Gastroesophageal sphincter (tissue), 4 donors: ENCODE measurements at regions not wholly inside any gene's neighbourhood (a gene's known extent, or its start where the extent isn't known, plus 50 kb on each side); places are given as distances from the start of the nearest gene placed in this dataset.

ENCODE experiments used
- ATAC-seq: fragments of 150-250 bp; one replicate; pipeline ENCODE4 v1.9.1; 2016; ENCODE audit warnings: mild to moderate bottlenecking, moderate library complexity
- H3K27ac ChIP-seq, 4 donors: fragments of 200-600 bp; sonication (generic) in 3 of 4; 1 replicate in 3 of 4; 2 replicates in 1 of 4; pipeline ENCODE4 v1.5.1; 2016 to 2019
- H3K27me3 ChIP-seq: fragments of 200-600 bp; sonication (generic); one replicate; pipeline ENCODE4 v1.5.1; 2019
- H3K36me3 ChIP-seq, 2 donors: fragments of 200-600 bp; sonication (generic); one replicate each; pipeline ENCODE4 v1.5.1; 2019; ENCODE audit warnings: control low read depth in 1 of 2
- H3K4me1 ChIP-seq, 3 donors: fragments of 200-600 bp; sonication (generic); 1 replicate in 2 of 3; 2 replicates in 1 of 3; pipeline ENCODE4 v1.5.1; 2016 to 2019; ENCODE audit warnings: control low read depth in 2 of 3
- H3K4me3 ChIP-seq, 2 donors: fragments of 200-600 bp; sonication (generic); one replicate each; pipeline ENCODE4 v1.5.1; 2019; ENCODE audit warnings: mild to moderate bottlenecking in 1 of 2, moderate library complexity in 1 of 2
- H3K9me3 ChIP-seq, 3 donors: fragments of 200-600 bp; sonication (generic); one replicate each; pipeline ENCODE4 v1.5.1; 2017 to 2019; ENCODE audit warnings: control low read depth in 2 of 3
- CTCF ChIP-seq, 4 experiments: fragments of 200-600 bp in 2 of 4; fragments of 450-650 bp in 2 of 4; sonication (generic) in 1 of 4; IDR thresholded peaks; one replicate each; pipeline ENCODE4 v1.5.1; 2017 to 2019; ENCODE audit warnings: antibody characterized with exemption in 4 of 4, mild to moderate bottlenecking in 2 of 4, moderate library complexity in 2 of 4
- EP300 ChIP-seq: sonication (generic); formaldehyde crosslinking; IDR thresholded peaks from one replicate; pipeline ENCODE4 v1.6.1; 2017; ENCODE audit warnings: antibody characterized with exemption, mild to moderate bottlenecking
- POLR2A ChIP-seq, 2 donors: fragments of 450-650 bp; IDR thresholded peaks; one replicate each; pipeline ENCODE4 v1.6.1; 2017; ENCODE audit warnings: antibody characterized with exemption in 2 of 2, mild to moderate bottlenecking in 2 of 2, moderate library complexity in 1 of 2
- POLR2AphosphoS5 ChIP-seq: sonication (generic); formaldehyde crosslinking; IDR thresholded peaks from one replicate; pipeline ENCODE4 v1.6.1; 2017; ENCODE audit warnings: antibody characterized with exemption
- WGBS, 2 donors: methylation state at CpG; one replicate each; pipeline ENCODE4 v1.1.5; 2018; ENCODE audit warnings: low coverage in 1 of 2; 5-methylcytosine and 5-hydroxymethylcytosine counted together

- TF ChIP-seq EP300 = no peak
- TF ChIP-seq POLR2A (IDR thresholded peaks at IDR 0.05) = no peak
- no peak for TF ChIP-seq CTCF (IDR thresholded peaks at IDR 0.05)
- TF ChIP-seq POLR2AphosphoS5 = no peak
- H3K4me1 ChIP-seq = no peaks in the 10 kb centered on the region
- H3K36me3 ChIP-seq = no peaks in the 10 kb centered on the region
- H3K9me3 ChIP-seq = no peaks in the 10 kb centered on the region
- no peak overlapping the region for H3K4me3 ChIP-seq
- no peaks in the 10 kb centered on the region for H3K27me3 ChIP-seq
- WGBS, 2 donors = 19 to 24% methylated on average over 2 of the region's 2 CpGs
- no peak overlapping the region for H3K27ac ChIP-seq
- no peak for ATAC-seq
These were observed 503.0 kb upstream of the BOD1L1 start for GRCh38 chr4:14130551-14130950.

GRCh38 chr4:14131335-14131734, 503.8 kb upstream of the BOD1L1 start:
- H3K36me3 ChIP-seq = no peaks in the 10 kb centered on the region
- TF ChIP-seq CTCF (IDR thresholded peaks at IDR 0.05) = no peak
- no peak for ATAC-seq
- no peaks in the 10 kb centered on the region for H3K4me1 ChIP-seq
- H3K27me3 ChIP-seq = no peaks in the 10 kb centered on the region
- H3K4me3 ChIP-seq = no peak overlapping the region
- no peak overlapping the region for H3K27ac ChIP-seq
- 75 to 86% methylated on average over 1 of the region's 1 CpG for WGBS, 2 donors
- H3K9me3 ChIP-seq = no peaks in the 10 kb centered on the region

- 89 to 90% methylated on average over 1 of the region's 1 CpG for WGBS, 2 donors
These were observed 504.8 kb upstream of the BOD1L1 start for GRCh38 chr4:14132301-14132700.

DNA sequence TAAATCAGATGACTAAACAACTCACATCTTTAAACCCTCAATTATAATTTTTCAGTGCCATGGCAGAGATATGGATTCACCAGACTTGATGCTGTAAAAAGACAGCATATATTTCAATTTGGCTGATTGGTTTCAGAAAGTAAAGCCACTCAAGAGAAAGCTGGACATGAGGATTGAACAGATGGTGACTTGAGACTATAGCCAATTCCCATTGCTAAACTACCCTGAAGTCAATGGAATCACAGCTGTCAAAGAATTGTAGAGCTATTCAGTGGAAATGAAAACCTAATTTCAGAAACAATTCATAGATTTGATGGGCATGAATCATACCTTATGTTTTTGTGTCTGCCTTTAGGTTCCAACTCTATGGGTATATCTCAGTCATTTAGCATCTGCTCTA, 510.6 kb upstream of the BOD1L1 start:
- no peak overlapping the region for H3K27ac ChIP-seq
- H3K27me3 ChIP-seq = no peaks in the 10 kb centered on the region
- no peaks in the 10 kb centered on the region for H3K4me1 ChIP-seq
- no peak for ATAC-seq
- no peak overlapping the region for H3K4me3 ChIP-seq
- TF ChIP-seq CTCF (IDR thresholded peaks at IDR 0.05) = no peak
- TF ChIP-seq EP300 = no peak
- TF ChIP-seq POLR2AphosphoS5 = no peak
- TF ChIP-seq POLR2A (IDR thresholded peaks at IDR 0.05) = no peak
- H3K9me3 ChIP-seq = peaks cover 0 to 4% (median 0%) of the 10 kb centered on the region in 3 donors
- no peaks in the 10 kb centered on the region for H3K36me3 ChIP-seq

More at GRCh38 chr4:14132301-14132700, 504.8 kb upstream of the BOD1L1 start:
- Histone ChIP-seq H3K4me3 (no peak overlapping the region), H3K27me3 (no peaks in the 10 kb centered on the region), H3K27ac (no peak overlapping the region), H3K4me1 (no peaks in the 10 kb centered on the region), H3K9me3 (no peaks in the 10 kb centered on the region), H3K36me3 (no peaks in the 10 kb centered on the region)
- no peak for ATAC-seq
- no peak for TF ChIP-seq EP300
- no peak for TF ChIP-seq POLR2AphosphoS5
- no peak for TF ChIP-seq CTCF (IDR thresholded peaks at IDR 0.05)
- no peak for TF ChIP-seq POLR2A (IDR thresholded peaks at IDR 0.05)

- WGBS, 2 donors = 13 to 38% methylated on average over 1 of the region's 1 CpG
- Histone ChIP-seq H3K36me3 (no peaks in the 10 kb centered on the region), H3K4me3 (no peak overlapping the region), H3K4me1 (no peaks in the 10 kb centered on the region), H3K27ac (no peak overlapping the region), H3K27me3 (no peaks in the 10 kb centered on the region), H3K9me3 (peaks cover 0 to 4% (median 0%) of the 10 kb centered on the region in 3 donors)
- ATAC-seq = no peak
- TF ChIP-seq POLR2A (IDR thresholded peaks at IDR 0.05) (no peak), POLR2AphosphoS5 (no peak), CTCF (IDR thresholded peaks at IDR 0.05) (no peak), EP300 (no peak)
These were observed 516.4 kb upstream of the BOD1L1 start for GRCh38 chr4:14143892-14144291.
